K562 (cell line): ENCODE measurements at regions not wholly inside any gene's neighbourhood (a gene's known extent, or its start where the extent isn't known, plus 50 kb on each side); places are given as distances from the start of the nearest gene placed in this dataset.

Experiments
- DEAF1 ChIP-seq: fragments of 450-650 bp; formaldehyde crosslinking; IDR thresholded peaks from 2 replicates; pipeline ENCODE4 v1.4.0; 2020; ENCODE audit warnings: mild to moderate bottlenecking, moderate library complexity
- MYC ChIP-seq, 2 experiments: fragments of 250-450 bp in 1 of 2; sonication (Bioruptor Pico) in 1 of 2; IDR thresholded peaks; 2 replicates each; pipeline versions ENCODE4 v1.5.1 to v1.6.1; 2012 to 2021; ENCODE audit warnings: low read depth in 2 of 2, borderline replicate concordance in 1 of 2, improper control_type of control experiment in 1 of 2, low read length in 1 of 2, mild to moderate bottlenecking in 1 of 2, moderate library complexity in 1 of 2
- RB1 ChIP-seq: fragments of 450-650 bp; IDR thresholded peaks from 2 replicates; pipeline ENCODE4 v1.6.1; 2017; ENCODE audit warnings: low read depth, mild to moderate bottlenecking
- TSHZ1 ChIP-seq: fragments of 250-450 bp; sonication (Bioruptor Pico); IDR thresholded peaks from 2 replicates; pipeline ENCODE4 v1.4.0; 2020; ENCODE audit warnings: mild to moderate bottlenecking, moderate library complexity
- ZBTB34 ChIP-seq: fragments of 250-450 bp; sonication (Bioruptor Pico); IDR thresholded peaks from 2 replicates; pipeline ENCODE4 v1.8.0; 2021; ENCODE audit warnings: mild to moderate bottlenecking, moderate library complexity
- ZNF277 ChIP-seq: fragments of 250-450 bp; sonication (Bioruptor Pico); IDR thresholded peaks from 2 replicates; pipeline ENCODE4 v1.8.0; 2022; ENCODE audit warnings: inconsistent platforms, mild to moderate bottlenecking, moderate library complexity, borderline replicate concordance
- ZNF282 ChIP-seq: sonication (generic); formaldehyde crosslinking; IDR thresholded peaks from 2 replicates; pipeline ENCODE4 v1.8.1; 2023; ENCODE audit warnings: missing genetic modification reagents
- ZNF445 ChIP-seq: fragments of 250-450 bp; sonication (Bioruptor Pico); IDR thresholded peaks from 2 replicates; pipeline ENCODE4 v1.4.0; 2020; ENCODE audit warnings: low read depth, mild to moderate bottlenecking, moderate library complexity

- no peak for TF ChIP-seq TSHZ1
- TF ChIP-seq DEAF1 (CRISPR knock-in tag), result no peak
- TF ChIP-seq RB1, result no peak
- no peak for TF ChIP-seq ZNF445
- TF ChIP-seq ZNF282 (CRISPR knock-in tag), result no peak
- TF ChIP-seq MYC (IDR thresholded peaks at IDR 0.05; ENCODE audit: low read depth, low read length), result no peak
- TF ChIP-seq MYC (CRISPR knock-in tag; IDR thresholded peaks at IDR 0.05; ENCODE audit: borderline replicate concordance, low read depth), result no peak
- no peak for TF ChIP-seq ZNF277 (CRISPR knock-in tag)
- TF ChIP-seq ZBTB34, result no peak
Observed at GRCh38 chr2:65939687-65940086, 495.2 kb upstream of the MEIS1 start (continued).
